ENCODE measurements at regions not wholly inside any gene's neighbourhood (a gene's known extent, or its start where the extent isn't known, plus 50 kb on each side); places are given as distances from the start of the nearest gene placed in this dataset.

DNA sequence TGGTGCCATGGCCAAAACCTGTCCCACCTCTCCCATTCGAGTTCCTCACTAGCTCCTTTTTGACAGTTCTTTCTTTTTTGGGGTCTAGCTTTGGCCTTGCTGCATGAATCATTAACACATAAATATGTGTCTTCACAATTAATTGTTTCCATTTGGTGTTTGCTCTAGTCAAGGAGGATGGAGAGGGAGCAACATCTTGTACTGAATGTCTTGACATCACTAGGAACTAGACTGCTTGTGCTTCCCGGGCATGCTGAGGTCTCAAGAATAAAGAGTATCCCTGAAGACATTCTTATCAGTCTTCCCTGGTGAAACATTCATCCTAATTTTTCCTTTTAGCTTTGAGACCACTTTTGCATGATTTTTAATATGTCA, 77.0 kb upstream of the ESR1 start:
- 51% methylated on average over 2 of the region's 2 CpGs for WGBS, 2 donors
- H3K27ac ChIP-seq = no peak overlapping the region
- H3K36me3 ChIP-seq (replicated peaks in 1 of 2; ENCODE audit: insufficient read depth in 1 of 2, low read depth in 2 of 2) = no peaks in the 10 kb centered on the region
- DNase-seq = no peak
- intact Hi-C loops (cut with DNase I) = no loop called here
- H3K4me3 ChIP-seq = no peak overlapping the region
- H3K27me3 ChIP-seq = no peaks in the 10 kb centered on the region
- H3K9me3 ChIP-seq = no peaks in the 10 kb centered on the region
- no peak for ATAC-seq
- no peak for TF ChIP-seq POLR2A (IDR thresholded peaks at IDR 0.05)
- TF ChIP-seq, protein P1, sequence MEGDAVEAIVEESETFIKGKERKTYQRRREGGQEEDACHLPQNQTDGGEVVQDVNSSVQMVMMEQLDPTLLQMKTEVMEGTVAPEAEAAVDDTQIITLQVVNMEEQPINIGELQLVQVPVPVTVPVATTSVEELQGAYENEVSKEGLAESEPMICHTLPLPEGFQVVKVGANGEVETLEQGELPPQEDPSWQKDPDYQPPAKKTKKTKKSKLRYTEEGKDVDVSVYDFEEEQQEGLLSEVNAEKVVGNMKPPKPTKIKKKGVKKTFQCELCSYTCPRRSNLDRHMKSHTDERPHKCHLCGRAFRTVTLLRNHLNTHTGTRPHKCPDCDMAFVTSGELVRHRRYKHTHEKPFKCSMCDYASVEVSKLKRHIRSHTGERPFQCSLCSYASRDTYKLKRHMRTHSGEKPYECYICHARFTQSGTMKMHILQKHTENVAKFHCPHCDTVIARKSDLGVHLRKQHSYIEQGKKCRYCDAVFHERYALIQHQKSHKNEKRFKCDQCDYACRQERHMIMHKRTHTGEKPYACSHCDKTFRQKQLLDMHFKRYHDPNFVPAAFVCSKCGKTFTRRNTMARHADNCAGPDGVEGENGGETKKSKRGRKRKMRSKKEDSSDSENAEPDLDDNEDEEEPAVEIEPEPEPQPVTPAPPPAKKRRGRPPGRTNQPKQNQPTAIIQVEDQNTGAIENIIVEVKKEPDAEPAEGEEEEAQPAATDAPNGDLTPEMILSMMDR (IDR thresholded peaks at IDR 0.05) = no peak
- H3K4me1 ChIP-seq = no peaks in the 10 kb centered on the region

DNA sequence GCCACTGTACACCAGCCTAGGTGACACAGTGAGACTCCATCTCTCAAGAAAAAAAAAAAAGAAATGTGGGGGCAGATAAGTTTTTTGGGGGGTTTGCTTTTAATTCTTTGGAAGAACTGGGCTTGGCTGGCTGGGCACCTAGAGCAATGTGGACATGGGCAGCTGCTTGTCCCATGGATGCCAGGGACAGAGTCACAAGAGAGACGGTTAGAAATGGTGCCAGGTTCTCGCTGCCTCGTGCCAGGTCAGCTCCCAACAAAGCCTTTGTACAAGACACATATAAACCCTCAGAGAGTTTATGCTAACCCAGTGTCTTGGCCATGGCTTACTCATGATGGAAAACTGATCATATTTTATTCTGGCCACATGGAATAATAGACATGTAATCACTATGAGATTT, 76.2 kb upstream of the ESR1 start:
- Histone ChIP-seq H3K27me3 (no peaks in the 10 kb centered on the region), H3K36me3 (replicated peaks in 1 of 2; ENCODE audit: insufficient read depth in 1 of 2, low read depth in 2 of 2) (no peaks in the 10 kb centered on the region), H3K9me3 (no peaks in the 10 kb centered on the region), H3K4me1 (no peaks in the 10 kb centered on the region), H3K4me3 (no peak overlapping the region), H3K27ac (no peak overlapping the region)
- TF ChIP-seq, protein P1 (IDR thresholded peaks at IDR 0.05) = no peak
- no peak for TF ChIP-seq POLR2A (IDR thresholded peaks at IDR 0.05)
- DNase-seq (no peak), ATAC-seq (no peak)
- WGBS, 2 donors = 52 to 70% methylated on average over 3 of the region's 3 CpGs
- intact Hi-C loops (cut with DNase I) = no loop called here

DNA sequence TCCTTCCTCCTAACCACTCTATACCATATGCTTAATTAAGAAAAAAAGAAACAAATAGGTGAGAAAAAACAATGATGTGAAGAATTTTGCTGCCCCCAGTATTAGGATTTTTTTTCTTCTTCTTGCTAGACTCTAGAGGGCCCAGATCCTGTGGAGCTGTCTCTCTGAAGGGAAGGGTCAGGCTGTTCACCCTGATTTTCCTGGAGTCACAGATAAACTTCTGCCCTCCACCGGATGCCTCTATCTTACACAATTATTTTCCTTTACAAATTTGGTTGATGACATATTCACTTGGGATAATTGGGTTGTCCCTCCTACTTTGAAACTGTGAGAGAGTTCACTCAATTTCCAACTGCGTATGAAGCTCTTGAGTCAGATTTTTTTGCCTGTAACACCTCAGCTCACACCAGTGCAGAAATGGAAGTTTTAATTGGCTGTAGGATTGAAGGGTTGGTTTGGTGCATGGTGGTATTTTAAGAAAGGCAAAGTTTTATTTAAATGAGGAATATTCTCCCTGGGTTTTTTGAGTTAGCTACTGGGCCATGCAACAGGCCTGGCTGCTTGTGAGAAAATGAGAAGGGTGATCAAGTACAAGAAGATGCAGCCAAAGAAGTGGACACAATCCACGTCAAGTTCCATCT, 73.7 kb upstream of the ESR1 start:
- no peak overlapping the region for H3K4me3 ChIP-seq
- H3K4me1 ChIP-seq = no peaks in the 10 kb centered on the region
- WGBS, 2 donors = 60 to 67% methylated on average over 3 of the region's 3 CpGs
- TF ChIP-seq POLR2A (IDR thresholded peaks at IDR 0.05) = no peak
- TF ChIP-seq, protein P1 (IDR thresholded peaks at IDR 0.05) = no peak
- no peaks in the 10 kb centered on the region for H3K36me3 ChIP-seq (replicated peaks in 1 of 2; ENCODE audit: insufficient read depth in 1 of 2, low read depth in 2 of 2)
- ATAC-seq = no peak
- no peak overlapping the region for H3K27ac ChIP-seq
- no peaks in the 10 kb centered on the region for H3K9me3 ChIP-seq
- no peaks in the 10 kb centered on the region for H3K27me3 ChIP-seq
- intact Hi-C loops (cut with DNase I) = no loop called here
- no peak for DNase-seq

DNA sequence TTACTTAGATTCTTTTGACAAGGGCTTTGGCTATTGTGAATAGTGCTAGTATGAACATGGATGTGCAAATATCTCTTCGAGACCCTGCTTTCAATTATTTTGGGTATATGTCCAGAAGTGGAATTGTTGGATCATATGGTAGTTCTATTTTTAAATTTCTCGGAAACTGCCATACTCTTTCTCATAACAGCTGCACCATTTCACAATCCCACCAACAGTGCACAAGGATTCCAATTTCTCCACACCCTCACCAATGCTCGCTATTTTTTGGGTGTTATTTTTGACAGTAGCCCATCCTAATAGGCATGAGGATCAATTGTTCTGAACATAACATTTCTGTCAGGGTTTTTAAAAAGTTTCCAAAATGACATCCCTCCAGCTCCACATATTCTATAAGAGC, 69.2 kb upstream of the ESR1 start:
- intact Hi-C loops (cut with DNase I) = no loop called here
- 41 to 68% methylated on average over 3 of the region's 3 CpGs for WGBS, 2 donors
- TF ChIP-seq, protein P1 (IDR thresholded peaks at IDR 0.05) = no peak
- no peak for TF ChIP-seq POLR2A (IDR thresholded peaks at IDR 0.05)

DNA sequence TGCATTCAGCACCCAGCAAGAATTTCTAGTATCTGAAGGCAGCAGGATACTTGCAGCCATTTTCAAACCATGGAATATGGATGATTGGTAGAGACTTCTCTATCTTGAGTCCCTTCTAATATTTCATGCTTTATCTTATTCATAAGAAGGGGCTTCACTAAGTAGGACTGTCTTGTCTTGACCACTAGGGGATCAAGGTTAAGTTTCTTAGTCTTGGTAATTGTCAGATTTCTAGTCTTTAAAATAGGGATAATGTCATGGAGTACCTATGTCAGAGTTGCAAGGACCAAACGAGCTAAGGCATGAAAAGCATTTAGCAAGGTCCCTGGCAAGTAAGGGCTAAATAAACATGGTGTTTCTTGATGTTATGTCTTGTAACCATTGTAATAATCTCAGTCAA, 68.5 kb upstream of the ESR1 start:
- 23 to 38% methylated on average over 1 of the region's 1 CpG for WGBS, 2 donors
- H3K27me3 ChIP-seq = no peaks in the 10 kb centered on the region
- no peak overlapping the region for H3K4me3 ChIP-seq
- DNase-seq (no peak), ATAC-seq (no peak)
- H3K4me1 ChIP-seq = no peaks in the 10 kb centered on the region
- no peak for TF ChIP-seq POLR2A (IDR thresholded peaks at IDR 0.05)
- TF ChIP-seq, protein P1 (IDR thresholded peaks at IDR 0.05) = no peak
- H3K27ac ChIP-seq = no peak overlapping the region
- H3K9me3 ChIP-seq = no peaks in the 10 kb centered on the region
- H3K36me3 ChIP-seq (replicated peaks in 1 of 2; ENCODE audit: insufficient read depth in 1 of 2, low read depth in 2 of 2) = no peaks in the 10 kb centered on the region
- intact Hi-C loops (cut with DNase I) = no loop called here

More for the DNA sequence above, 69.2 kb upstream of the ESR1 start:
- Histone ChIP-seq H3K27me3 (no peaks in the 10 kb centered on the region), H3K9me3 (no peaks in the 10 kb centered on the region), H3K4me1 (no peaks in the 10 kb centered on the region), H3K36me3 (replicated peaks in 1 of 2; ENCODE audit: insufficient read depth in 1 of 2, low read depth in 2 of 2) (no peaks in the 10 kb centered on the region), H3K4me3 (no peak overlapping the region), H3K27ac (no peak overlapping the region)
- no peak for DNase-seq
- no peak for ATAC-seq

Measured in body of pancreas (tissue), 4 donors.